ENCODE measurements at regions not wholly inside any gene's neighbourhood (a gene's known extent, or its start where the extent isn't known, plus 50 kb on each side); places are given as distances from the start of the nearest gene placed in this dataset.

DNA sequence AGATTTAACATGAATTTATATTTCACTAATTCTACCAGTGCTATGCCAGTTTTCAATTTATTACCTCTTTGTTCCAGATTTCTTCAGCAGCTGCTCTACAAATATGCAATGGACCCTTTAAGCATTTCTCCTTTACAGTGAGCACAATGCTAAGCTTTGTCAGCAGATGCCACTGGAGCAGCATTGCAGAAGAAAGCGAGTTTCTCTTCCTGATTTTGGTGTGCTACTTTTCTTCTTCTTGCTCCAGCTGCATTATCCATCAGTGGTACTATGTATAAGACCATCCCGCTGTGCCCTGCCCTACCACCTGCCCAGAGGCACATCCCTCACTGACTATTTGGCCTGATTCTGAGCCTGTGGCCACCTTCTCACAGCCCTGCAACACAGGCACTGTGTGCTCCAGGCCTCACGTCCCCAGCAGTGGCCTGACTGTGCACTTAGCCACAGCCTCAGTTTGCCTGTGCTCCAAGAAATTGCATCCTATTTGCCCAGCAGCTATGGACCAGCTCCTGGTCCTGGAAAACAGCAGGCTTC lies 84.1 kb downstream of the TNFAIP3 start:
- TF ChIP-seq, protein P1, sequence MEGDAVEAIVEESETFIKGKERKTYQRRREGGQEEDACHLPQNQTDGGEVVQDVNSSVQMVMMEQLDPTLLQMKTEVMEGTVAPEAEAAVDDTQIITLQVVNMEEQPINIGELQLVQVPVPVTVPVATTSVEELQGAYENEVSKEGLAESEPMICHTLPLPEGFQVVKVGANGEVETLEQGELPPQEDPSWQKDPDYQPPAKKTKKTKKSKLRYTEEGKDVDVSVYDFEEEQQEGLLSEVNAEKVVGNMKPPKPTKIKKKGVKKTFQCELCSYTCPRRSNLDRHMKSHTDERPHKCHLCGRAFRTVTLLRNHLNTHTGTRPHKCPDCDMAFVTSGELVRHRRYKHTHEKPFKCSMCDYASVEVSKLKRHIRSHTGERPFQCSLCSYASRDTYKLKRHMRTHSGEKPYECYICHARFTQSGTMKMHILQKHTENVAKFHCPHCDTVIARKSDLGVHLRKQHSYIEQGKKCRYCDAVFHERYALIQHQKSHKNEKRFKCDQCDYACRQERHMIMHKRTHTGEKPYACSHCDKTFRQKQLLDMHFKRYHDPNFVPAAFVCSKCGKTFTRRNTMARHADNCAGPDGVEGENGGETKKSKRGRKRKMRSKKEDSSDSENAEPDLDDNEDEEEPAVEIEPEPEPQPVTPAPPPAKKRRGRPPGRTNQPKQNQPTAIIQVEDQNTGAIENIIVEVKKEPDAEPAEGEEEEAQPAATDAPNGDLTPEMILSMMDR (IDR thresholded peaks at IDR 0.05 in 8 of 11, conservative IDR thresholded peaks at IDR 0.05 in 3 of 11) = no peak
- no peak for TF ChIP-seq POLR2A (IDR thresholded peaks at IDR 0.05)
- TF ChIP-seq POLR2AphosphoS5 (IDR thresholded peaks at IDR 0.05) = no peak
